Esophagus muscularis mucosa (tissue), 3 donors: ENCODE measurements at regions not wholly inside any gene's neighbourhood (a gene's known extent, or its start where the extent isn't known, plus 50 kb on each side); places are given as distances from the start of the nearest gene placed in this dataset.

Source experiments
- CTCF ChIP-seq, 3 experiments: fragments of 200-600 bp in 2 of 3; fragments of 450-650 bp in 1 of 3; sonication (generic) in 2 of 3; IDR thresholded peaks; one replicate each; pipeline ENCODE4 v1.5.1; 2017 to 2019; ENCODE audit warnings: antibody characterized with exemption in 3 of 3, mild to moderate bottlenecking in 2 of 3, moderate library complexity in 1 of 3
- POLR2A ChIP-seq: fragments of 450-650 bp; IDR thresholded peaks from one replicate; pipeline ENCODE4 v1.6.1; 2017; ENCODE audit warnings: antibody characterized with exemption, moderate library complexity, mild to moderate bottlenecking, low read depth
- POLR2AphosphoS5 ChIP-seq, 2 donors: sonication (generic); formaldehyde crosslinking; IDR thresholded peaks; one replicate each; pipeline ENCODE4 v1.6.1; 2017; ENCODE audit warnings: antibody characterized with exemption in 2 of 2

- TF ChIP-seq POLR2A (no peak), CTCF (IDR thresholded peaks at IDR 0.05) (no peak), POLR2AphosphoS5 (IDR thresholded peaks at IDR 0.05) (no peak)
These were observed 110.2 kb upstream of the FAM20C start for GRCh38 chr7:81926-82756.
